Ishikawa (cell line): ENCODE measurements at regions not wholly inside any gene's neighbourhood (a gene's known extent, or its start where the extent isn't known, plus 50 kb on each side); places are given as distances from the start of the nearest gene placed in this dataset.

Experiments
- CEBPB ChIP-seq: IDR thresholded peaks from 2 replicates; pipeline ENCODE4 v1.6.1; 2012
- CREB1 ChIP-seq: IDR thresholded peaks from 2 replicates; pipeline ENCODE4 v1.6.1; 2012; ENCODE audit warnings: low read depth
- EGR1 ChIP-seq: IDR thresholded peaks from 2 replicates; pipeline ENCODE4 v1.6.1; 2012
- EP300 ChIP-seq: IDR thresholded peaks from 2 replicates; pipeline ENCODE4 v1.6.1; 2012; ENCODE audit warnings: borderline replicate concordance
- FOXM1 ChIP-seq: IDR thresholded peaks from 2 replicates; pipeline ENCODE4 v1.6.1; 2012; ENCODE audit warnings: low read depth, borderline replicate concordance
- NFIC ChIP-seq: IDR thresholded peaks from 2 replicates; pipeline ENCODE4 v1.6.1; 2012
- RAD21 ChIP-seq: IDR thresholded peaks from 2 replicates; pipeline ENCODE4 v1.6.1; 2012; ENCODE audit warnings: low read depth
- TAF1 ChIP-seq: IDR thresholded peaks from 2 replicates; pipeline ENCODE4 v1.6.1; 2012; ENCODE audit warnings: low read depth, mild to moderate bottlenecking
- TCF12 ChIP-seq: IDR thresholded peaks from 2 replicates; pipeline ENCODE4 v1.6.1; 2012; ENCODE audit warnings: low read depth
- TEAD4 ChIP-seq: IDR thresholded peaks from 2 replicates; pipeline ENCODE4 v1.6.1; 2012
- YY1 ChIP-seq: IDR thresholded peaks from 2 replicates; pipeline ENCODE4 v1.6.1; 2012; ENCODE audit warnings: low read depth
- ZBTB7A ChIP-seq: IDR thresholded peaks from 2 replicates; pipeline ENCODE4 v1.6.1; 2012; ENCODE audit warnings: low read depth
- TF ChIP-seq, protein P1 (sequence below): IDR thresholded peaks from 2 replicates; pipeline ENCODE4 v1.6.1; 2012
- TF ChIP-seq, protein P2 (sequence below): IDR thresholded peaks from 2 replicates; pipeline ENCODE4 v1.6.1; 2012
- TF ChIP-seq, protein P3 (sequence below): IDR thresholded peaks from 2 replicates; pipeline ENCODE4 v1.6.1; 2012; ENCODE audit warnings: low read depth, mild to moderate bottlenecking

DNA sequence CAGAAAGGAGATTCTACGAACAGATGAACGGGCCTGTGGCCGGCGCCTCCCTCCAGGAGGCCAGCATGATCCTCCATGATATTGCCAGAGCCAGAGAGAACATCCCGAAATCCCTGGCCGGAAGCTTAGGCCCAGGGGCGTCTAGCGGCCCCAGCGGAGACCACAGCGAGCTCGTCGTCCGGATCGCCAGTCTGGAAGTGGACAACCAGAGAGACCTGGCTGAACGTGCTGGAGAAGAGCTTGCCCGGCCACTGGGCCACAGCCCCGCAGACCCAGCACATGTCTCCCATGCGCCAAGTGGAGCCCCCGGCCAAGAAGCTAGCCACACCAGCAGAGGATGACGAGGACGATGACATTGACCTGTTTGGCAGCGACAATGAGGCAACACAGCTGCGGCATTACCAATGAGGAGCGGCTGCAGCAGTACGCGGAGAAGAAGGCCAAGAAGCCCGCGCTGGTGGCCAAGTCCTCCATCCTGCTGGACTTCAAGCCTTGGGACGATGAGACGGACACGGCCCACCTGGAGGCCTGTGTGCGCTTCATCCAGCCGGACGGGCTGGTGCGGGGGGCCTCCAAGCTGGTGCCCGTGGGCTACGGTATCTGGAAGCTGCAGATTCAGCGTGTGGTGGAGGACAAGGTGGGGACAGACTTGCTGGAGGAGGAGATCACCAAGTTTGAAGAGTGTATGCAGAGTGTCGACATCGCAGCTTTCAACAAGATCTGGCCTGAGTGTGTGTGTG, 78.8 kb upstream of the FRY start:
- TF ChIP-seq CEBPB (no peak), CREB1 (no peak)

DNA sequence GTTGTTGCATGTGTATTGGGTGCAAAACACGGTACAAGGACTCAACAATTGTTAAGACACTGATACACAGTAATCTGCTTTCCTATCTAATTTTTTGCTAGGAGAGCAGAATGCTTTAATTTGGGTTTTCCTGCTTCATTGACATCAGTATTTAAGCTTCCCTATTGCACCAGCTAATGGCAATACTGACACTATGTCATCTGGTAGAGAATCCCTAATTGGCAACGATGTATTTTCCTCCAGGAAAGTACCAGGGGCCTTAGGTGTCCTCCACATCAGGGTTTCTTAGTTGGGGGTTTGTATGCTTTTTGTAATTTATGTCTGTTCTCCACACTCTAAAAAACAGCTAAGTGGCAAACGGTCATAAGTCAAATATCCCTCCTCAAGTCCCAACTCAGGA, 76.5 kb upstream of the FRY start:
- no peak for TF ChIP-seq RAD21

DNA sequence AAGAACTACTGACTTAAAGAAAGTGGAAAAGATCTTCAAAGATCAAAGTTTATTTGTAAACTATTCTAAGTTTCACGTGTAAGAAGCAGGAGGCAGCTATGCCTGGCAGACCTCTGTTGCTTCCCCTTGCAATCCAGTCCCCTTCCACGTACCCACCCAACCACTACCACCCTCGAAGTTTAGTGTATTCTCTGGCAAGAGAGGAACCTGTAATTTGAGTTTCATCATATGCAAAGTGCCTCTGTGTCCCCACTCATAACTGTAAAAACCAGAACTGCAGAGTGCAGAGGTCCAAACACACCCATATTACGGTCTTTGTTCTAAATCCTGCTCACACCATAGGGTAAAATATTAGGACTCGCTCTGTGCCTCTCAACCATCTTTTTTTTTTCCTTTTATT, 75.8 kb upstream of the FRY start:
- no peak for TF ChIP-seq EGR1
- TF ChIP-seq, protein P1, sequence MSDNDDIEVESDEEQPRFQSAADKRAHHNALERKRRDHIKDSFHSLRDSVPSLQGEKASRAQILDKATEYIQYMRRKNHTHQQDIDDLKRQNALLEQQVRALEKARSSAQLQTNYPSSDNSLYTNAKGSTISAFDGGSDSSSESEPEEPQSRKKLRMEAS = no peak
- TF ChIP-seq NFIC = no peak
- TF ChIP-seq EP300 = no peak
- TF ChIP-seq TEAD4 = no peak
- TF ChIP-seq RAD21 = no peak
- TF ChIP-seq FOXM1 = no peak
- no peak for TF ChIP-seq TAF1
- TF ChIP-seq YY1 = no peak
- TF ChIP-seq CEBPB = no peak
- TF ChIP-seq, protein P2, sequence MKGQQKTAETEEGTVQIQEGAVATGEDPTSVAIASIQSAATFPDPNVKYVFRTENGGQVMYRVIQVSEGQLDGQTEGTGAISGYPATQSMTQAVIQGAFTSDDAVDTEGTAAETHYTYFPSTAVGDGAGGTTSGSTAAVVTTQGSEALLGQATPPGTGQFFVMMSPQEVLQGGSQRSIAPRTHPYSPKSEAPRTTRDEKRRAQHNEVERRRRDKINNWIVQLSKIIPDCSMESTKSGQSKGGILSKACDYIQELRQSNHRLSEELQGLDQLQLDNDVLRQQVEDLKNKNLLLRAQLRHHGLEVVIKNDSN = no peak
- no peak for TF ChIP-seq CREB1
- TF ChIP-seq TCF12 = no peak
- no peak for TF ChIP-seq ZBTB7A

DNA sequence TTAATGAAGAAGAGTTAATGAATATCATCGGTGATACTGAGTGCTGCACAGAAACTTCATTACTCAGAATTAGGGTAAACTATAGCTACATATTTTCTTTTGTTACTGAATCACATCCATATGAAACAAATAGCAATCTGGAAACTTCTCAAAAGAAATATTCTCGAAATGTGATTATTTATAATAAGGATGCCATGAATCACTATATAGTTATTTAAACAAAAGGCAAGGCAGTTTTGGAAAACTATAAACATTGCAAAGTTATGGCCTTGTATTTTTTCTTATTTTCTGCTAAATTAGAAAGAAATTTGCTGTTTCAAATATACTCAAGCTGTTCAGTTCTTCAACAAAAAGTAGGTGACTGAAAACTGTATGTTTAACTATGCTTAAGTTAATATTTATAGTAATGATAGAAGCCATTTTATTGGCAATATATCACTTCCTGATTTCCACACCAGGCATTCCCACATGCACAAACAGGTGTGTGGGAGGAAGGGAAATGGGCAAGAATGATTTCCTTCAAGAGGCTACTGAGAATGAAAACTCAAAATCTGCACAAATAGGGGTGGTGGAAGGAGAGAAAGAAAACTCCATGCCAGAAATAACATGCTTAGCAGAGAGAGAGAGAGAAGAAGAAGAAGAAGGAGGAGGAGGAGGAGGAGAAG, 74.5 kb upstream of the FRY start:
- no peak for TF ChIP-seq FOXM1
- TF ChIP-seq EP300 = no peak
- TF ChIP-seq CEBPB = no peak
- no peak for TF ChIP-seq TCF12

DNA sequence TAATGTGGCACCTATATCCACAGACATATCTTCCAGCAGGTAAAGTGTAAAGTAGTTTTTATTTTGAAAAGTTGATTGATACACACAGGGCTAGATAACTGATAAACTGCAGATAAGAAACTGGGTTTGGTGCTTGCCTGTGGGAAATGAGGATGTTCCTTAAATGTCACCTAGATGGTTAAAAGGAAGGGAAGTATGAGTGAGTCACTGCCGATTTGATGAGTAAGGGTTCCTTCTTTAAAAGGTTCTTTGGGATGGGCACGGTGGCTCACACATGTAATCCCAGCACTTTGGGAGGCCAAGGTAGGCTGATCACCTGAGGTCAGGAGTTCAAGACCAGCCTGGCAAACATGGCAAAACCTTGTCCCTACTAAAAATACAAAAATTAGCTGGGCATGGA, 73.8 kb upstream of the FRY start:
- no peak for TF ChIP-seq FOXM1
- TF ChIP-seq TAF1 = no peak
- TF ChIP-seq, protein P2 = no peak

DNA sequence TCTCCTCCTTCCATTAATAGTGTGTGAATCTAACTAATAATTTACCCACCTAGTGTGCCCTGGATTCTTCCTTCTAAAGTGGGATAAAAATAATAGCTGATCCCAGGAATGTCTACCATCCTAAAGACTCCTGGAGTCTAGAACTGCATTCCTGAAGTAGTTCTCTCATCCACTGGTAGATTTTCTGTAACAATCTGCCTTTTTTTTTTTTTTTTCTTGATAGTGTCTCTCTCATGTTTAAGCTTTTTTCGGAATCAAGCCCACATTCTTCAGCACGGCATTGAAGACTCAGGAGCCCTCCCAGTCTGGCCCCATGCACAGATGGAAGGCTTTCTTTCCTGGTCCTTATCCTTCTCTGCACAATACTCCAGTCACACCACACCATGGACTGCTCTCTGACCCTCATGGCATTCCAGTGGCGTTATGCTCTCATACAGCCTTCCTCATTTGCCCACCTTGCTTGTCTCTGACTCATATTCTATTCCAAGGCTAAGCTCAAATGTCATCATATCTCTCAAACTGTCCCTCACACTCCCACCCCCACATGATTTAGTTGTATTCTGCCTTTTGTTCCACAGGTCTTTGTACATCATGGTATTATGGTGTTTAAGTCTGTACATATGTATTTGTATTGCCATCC, 68.7 kb upstream of the FRY start:
- TF ChIP-seq CREB1 (no peak), RAD21 (no peak), NFIC (no peak), CEBPB (no peak), EP300 (no peak), TAF1 (no peak), TCF12 (no peak), EGR1 (no peak)
- TF ChIP-seq, protein P1 = no peak
- TF ChIP-seq, protein P3, sequence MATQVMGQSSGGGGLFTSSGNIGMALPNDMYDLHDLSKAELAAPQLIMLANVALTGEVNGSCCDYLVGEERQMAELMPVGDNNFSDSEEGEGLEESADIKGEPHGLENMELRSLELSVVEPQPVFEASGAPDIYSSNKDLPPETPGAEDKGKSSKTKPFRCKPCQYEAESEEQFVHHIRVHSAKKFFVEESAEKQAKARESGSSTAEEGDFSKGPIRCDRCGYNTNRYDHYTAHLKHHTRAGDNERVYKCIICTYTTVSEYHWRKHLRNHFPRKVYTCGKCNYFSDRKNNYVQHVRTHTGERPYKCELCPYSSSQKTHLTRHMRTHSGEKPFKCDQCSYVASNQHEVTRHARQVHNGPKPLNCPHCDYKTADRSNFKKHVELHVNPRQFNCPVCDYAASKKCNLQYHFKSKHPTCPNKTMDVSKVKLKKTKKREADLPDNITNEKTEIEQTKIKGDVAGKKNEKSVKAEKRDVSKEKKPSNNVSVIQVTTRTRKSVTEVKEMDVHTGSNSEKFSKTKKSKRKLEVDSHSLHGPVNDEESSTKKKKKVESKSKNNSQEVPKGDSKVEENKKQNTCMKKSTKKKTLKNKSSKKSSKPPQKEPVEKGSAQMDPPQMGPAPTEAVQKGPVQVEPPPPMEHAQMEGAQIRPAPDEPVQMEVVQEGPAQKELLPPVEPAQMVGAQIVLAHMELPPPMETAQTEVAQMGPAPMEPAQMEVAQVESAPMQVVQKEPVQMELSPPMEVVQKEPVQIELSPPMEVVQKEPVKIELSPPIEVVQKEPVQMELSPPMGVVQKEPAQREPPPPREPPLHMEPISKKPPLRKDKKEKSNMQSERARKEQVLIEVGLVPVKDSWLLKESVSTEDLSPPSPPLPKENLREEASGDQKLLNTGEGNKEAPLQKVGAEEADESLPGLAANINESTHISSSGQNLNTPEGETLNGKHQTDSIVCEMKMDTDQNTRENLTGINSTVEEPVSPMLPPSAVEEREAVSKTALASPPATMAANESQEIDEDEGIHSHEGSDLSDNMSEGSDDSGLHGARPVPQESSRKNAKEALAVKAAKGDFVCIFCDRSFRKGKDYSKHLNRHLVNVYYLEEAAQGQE = no peak

DNA sequence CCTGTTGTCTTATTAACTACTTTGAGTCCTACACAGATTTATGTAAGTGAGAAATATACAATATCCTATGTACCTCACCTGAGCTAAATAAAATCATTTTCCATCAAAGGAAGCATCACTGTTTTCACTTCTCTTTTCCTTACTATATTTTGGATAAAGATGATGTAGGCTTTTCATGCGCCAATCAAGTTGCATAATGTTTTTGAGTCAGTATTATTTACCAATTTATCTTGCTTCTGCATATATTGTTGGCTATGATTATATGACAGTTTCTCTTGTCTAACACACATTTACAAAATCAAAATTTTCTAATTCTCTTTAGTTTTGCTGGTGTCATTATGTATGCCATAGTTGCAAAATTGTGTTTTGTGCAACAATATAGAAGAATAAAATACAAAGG, 67.9 kb upstream of the FRY start:
- TF ChIP-seq FOXM1 = no peak
- TF ChIP-seq TCF12 = no peak
- TF ChIP-seq, protein P3 = no peak
- no peak for TF ChIP-seq ZBTB7A
- no peak for TF ChIP-seq RAD21
- no peak for TF ChIP-seq EGR1
- TF ChIP-seq TAF1 = no peak
